ENCODE measurements at regions not wholly inside any gene's neighbourhood (a gene's known extent, or its start where the extent isn't known, plus 50 kb on each side); places are given as distances from the start of the nearest gene placed in this dataset.

DNA sequence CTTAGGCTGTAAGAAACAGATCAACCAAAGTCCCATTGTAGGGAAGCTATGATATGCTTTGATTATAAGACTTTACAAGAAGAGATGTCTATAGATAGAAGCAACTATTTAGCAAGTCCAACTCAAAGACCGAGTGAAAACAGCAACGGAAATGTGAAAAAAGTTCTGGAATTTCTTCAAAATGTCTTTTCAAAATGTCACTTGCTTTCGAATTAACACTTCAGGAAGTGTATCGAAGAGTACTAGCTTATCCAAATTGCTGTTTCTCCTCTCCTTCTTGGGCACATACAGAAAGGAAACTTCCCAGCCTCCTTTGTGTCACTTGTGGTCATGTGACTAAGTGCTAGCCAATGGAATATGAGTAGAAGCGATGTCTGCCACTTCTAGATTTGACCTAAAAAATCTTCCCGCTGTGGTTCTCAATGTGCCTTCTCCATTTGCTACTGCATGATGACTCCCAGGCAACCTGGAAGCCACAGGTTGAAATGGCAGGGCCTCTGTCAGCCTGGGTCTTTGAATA is 89.9 kb downstream of the TSEN15 start:
- ATAC-seq: no peak

DNA sequence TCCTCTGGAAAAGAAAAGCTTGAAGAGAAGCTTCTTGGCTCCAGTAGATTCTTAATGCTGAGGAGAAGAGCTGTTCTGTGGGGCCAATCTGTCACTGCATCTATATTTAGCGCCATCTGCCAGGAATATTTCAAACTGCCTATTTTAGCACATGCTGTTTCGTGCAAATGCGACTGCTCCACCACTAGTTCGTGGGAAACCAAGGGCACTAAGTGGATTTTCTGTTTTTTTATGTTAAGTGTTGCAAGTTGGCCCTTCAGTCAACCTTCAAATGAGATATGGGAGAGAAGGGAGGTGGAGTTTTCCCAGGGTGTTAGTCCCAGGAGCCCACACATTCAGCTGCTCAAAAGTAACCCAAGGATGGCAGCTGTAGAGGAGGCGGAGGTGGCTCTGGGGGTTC is 91.9 kb downstream of the TSEN15 start:
- ATAC-seq: no peak

DNA sequence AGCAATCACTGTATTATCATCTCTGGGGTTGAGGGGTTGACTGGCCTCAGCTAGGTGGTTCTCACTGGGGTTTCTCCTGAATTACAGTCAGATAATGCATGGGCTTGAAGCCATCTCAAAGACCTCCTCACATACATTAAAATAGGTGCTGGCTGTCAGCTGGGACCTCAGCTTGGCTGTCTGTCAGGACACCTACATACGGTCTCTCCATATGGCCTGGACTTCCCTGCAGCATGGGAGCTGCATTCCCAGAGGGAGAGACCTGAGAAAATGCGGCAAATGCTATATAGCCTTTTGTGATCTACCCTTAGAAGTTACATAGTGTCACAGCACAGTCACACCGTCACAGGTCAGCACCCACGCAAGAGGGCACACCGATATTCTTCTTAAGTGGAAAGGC is 93.6 kb downstream of the TSEN15 start:
- ATAC-seq: no peak

DNA sequence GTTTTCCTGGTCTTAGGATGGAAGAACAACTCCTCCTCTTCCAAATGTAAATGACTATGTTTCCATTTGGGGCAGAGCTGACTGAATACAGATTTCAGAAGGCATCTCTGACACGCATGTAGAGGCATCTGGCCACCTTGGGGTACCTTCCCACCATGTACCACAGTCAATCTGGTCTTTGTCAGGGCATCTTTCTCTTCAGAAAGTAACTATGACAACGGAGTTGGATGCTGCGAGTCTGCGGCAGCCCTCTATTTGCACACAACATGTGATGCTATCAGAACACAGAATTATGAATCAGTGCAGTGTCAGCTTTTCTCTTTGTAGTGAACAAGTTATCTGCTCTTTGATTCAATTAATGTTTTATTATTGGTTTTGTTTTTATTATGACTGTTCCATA is 94.7 kb downstream of the TSEN15 start:
- no peak for ATAC-seq

DNA sequence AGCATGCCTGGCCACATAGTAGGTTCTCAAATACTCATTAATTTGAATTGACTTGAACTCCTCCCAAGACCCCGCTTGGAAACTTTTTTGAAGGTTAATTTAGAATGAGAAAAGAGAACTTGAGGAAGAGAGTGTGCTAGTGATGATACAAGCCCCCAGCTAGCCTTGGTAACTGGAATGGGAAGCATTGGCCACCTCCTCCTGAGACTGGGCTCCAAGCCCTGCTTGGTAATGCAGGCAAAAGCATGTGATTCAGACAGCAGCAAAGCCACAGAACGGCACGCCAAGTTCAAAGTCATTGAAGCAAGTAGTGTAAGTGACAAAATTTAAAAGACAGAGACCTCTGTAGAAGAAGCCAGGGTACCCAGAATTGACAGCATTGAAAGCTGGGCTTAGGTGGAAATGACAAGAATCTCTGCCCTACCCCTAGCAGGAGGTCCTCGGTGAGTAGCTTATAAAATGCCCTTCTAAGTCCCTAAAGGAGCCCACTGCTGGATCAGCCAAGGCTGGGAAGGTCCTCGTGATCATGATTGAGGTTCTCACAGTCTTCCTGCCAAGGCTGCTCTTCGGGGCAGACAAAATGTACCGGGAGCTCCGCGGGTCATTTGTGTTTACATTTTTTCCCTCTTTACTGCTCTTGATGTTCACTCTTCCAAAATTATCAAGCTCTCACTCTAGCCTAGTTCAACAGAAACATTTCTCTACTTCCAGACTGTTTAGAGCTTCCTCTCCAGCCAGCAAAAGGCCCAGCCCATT is 99.4 kb downstream of the TSEN15 start:
- ATAC-seq: no peak

DNA sequence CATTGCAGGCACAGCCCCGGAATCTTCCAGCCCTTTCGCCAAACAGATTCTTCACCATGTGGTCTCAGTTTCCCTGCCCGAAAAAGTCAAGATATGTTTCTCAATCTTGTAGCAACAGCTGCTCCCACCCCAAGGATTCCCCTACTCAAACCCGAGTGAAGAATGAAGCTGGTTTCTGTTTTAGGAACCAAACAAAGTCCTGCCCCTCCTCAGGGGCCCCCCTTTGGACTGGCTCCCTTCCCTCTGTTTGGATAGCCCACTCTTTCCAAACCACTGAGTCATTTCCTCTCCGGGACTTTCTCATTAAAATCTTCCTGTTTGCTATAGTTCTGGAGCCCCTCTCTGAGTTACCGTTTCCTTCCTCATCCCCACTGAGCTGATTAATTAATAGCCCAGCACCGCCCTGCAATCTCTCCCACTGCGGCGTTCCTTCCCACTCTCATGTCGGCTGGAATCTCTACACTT is 100.9 kb downstream of the TSEN15 start:
- ATAC-seq: no peak

DNA sequence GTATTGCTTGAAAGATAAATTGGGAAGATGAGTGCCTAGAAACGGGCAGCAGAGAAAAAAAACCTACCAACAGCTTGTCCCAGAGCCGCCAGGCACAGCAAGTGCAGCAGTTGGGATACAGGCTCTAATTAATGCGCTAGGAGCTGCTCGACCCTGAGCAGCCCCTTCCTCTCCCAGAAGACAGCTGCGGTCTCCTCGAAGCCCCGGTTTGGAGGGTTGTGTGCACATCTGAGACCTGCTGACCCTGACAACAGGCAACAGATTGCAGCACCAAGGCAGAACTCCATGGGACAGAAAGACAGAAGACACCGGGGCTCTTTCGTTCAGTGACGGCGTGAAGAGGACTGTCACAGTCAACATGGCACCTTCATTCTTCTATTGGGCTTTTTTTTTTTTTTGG is 101.4 kb downstream of the TSEN15 start:
- no peak for ATAC-seq

DNA sequence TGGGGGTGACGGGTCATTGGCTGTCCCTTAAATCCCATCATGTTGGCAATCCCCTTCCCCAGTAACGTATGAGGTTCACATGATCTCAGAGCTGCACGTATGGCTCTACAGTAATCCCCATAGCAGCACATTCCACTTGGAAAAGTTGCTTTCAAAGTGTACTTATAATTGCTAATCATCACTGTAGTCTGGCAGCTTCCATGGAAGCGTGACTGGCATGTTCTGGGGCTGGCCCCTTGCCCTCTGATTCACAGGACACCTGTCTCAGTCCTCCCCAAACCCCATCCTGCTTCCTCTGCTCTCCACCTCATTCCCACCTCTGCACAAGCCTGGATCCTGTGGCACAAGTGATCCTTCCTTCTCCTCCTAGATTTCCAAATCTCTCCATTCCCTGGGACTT is 102.2 kb downstream of the TSEN15 start:
- no peak for ATAC-seq

DNA sequence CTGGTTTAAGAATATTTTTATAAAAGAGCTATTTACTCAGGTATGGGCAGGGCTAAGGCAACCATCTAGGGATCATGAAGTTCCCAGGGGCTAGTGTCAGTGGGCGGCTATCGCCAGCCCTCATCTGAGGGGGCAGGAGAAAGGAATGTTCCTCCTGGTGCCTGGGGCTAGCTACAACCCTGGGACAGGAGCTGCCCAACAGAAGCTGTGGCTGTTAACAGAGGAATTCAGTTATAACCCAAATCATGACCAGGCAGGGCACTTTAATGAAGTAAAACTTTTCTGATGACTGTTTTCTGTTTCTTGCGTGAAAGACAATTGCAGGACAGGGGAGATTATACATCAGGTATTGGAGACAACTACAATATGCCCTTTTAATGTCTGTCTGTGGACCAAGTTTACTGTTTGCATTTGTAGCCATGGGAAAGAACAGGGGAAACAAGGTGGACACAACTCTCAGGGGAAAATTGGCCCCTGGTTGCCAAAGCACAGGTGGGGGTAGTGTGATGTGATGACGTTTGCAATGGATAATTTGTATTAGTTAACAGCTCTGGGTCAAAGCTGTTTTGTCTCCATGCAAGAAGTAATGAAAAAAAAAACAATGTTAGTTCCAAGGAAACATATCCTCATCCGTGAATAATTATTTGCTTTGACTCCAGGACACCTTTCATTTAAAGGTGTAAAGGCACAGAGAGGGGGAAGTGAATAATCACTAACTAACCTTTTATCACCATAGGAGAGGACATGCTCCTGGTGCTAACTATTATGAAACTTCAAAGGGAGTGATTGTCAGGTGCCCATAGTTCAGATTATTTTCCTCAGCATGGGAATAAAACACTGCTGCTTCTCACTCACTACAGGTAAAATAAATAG is 105.2 kb downstream of the TSEN15 start:
- ATAC-seq: no peak

DNA sequence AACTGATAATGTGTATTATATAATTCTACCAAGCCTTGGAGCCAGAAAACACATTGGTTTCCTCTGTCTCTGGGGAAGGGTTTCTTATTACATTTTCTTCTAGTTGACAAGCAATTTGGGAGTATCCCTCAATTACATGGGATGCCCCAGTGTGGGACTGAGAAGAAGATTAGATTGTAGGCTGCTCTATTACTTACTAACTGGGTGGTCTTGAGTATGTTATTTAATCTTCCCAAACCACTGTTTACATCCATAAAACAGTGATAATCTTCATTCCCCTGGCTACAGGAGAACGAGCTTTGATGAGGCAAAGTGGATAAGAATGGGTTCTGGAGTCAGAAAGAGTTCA is 105.8 kb downstream of the TSEN15 start:
- no peak for ATAC-seq

DNA sequence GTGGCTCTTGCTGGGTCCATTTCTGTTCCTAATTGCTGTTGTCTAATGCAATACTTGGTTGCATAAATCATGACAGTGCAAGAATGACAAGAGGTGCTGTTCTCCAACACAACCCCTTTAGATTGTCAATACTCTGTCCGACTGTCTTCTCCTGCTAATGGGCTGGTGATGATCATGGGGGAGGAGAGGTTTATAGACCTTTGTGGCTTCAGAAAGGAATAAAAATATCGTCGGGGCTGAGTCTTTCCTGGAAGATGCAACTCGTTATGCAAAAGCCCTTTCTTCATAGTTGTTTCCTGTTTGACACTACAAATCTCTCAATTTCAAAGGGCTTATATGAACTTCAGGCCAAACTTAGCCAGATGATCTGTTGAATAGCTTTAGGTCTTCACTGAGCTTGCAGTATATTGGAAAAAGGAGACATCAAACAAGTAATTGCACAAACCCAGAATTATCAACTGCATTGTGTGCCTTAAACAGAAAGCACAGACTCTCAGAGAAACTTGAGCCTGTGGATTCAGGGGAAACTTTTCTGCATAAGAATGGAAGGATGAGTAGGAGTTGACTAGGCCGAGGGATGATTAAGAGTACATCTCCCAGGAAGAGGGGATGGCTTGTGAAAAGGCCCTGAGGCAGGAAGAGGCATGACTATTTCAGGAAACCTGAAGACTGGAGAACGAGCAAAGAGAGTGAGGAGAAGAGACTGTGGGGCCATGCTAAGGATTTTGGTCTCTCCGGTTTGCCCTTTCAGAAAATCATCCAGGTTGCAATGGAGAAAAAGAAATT is 107.6 kb downstream of the TSEN15 start:
- no peak for ATAC-seq

DNA sequence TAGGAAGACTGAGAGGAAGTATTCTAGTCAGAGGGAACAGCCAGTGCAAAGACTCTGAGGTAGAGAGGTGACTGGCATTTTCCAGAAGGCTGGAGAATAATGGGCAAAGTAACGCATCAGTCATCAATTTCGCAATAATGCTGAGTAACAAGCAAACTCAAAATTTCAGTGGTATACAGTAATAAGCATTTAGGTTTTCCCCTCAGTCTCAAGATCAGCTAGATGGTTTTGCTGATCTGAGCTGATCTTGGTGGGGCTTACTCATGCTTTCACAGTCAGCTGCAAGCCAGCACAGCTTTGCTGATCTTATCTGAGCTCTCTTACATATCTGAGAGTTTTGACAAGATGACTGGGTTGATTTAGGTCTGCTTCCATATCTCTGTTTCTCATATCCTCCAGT is 108.7 kb downstream of the TSEN15 start:
- ATAC-seq: peak; percentile 90 to 93

DNA sequence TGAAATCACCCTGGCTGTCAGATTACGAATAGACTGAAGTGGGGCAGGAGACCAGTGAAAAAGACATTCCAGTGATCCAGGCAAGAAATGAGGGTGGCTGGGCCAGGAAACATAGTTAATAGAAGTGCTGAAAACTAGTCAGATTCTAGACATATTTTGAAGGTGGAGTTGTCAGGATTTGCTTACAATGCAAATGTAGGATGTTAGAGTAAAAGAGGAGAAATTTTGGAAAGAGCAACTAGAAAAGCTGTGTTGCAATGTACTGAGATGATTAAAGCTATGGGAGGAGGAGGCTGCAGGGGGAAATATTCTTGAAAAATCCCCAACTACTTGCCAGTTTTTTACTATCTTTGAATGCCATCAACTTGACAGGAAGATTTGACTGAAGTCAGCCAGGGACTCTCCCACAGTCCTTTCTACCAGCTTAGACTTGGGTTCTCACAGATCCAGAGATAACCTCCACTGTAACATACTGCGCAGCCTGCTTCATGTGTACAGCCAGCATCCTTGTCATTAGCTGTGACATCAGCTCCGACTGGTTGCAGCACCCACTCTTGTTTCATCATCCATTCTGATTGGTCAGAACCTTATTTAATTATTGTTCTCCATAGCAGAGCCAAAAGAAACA is 109.7 kb downstream of the TSEN15 start:
- ATAC-seq: peak; percentile 45 to 47

DNA sequence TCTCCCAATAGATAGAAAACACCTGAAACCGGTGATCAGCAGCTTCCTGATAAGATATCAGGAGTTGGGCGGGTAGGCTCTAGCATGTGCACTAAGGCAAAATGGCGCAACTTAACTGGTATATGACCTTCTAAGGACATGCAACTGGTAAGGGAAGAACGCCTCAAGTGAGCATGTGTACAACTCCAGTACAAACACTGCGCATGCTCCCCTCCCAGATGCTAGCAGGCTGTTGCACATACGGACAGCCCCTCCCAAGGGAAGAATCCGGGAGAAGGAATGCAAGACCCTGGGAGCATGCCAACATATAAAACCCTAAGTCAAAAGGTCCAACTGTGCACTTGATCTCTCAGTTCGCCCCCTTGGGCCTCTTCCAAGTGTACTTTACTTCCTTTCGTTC is 110.8 kb downstream of the TSEN15 start:
- no peak for ATAC-seq

DNA sequence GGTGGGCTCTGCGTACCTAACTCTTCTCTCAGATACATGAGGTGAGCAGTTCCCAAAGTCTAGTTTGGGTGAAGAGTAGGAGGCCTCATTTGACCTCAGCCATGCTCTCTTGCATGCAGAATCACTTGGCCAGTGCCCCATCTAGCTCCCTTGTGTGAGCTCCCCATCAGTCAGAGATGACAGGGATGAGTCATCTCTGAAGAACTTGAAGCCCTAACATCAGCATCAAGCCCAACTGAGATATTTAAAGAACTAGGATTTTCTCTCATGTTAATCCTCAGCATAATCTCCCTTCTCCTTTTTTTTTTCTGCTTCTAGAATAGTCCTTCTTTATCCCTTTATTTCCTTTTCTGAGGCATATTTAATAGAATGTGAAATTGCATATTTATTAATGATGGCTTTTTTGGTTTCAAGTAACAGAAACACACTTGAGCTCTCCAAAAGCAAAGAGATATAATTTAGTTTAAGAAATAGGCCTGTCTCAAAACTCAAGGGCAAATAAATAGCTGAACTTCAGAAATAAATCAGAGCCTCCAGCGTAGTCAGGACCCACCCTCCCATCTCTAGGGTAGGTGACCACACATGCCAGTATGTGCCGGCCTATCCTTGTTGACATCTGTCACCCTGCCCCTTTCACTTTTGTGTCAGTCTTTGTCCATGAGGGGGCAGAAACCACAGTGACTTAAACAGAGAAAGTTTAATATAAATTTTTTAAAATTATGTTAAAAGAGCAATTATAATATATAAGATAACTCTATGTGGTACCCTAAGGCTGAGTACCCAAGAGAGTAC is 112.3 kb downstream of the TSEN15 start:
- ATAC-seq: no peak

DNA sequence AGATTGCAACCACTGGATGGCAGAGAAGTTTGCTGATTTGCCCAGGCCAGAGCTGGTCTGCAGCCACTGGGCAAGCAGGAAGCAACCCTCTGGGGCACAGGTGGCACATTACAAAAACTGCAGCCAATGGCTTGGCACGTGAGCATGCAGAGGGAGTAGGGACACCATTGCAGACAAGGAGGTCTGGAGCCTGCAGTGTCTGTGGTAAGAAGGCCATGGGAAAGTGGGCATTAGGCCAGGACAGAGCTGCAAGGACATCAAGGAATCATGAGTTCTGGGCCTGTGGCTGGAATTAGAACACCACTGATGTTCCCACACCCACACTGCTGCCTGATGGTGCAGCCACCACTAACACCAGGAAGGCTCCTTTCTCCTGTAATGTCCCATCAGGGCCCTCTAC is 113.0 kb downstream of the TSEN15 start:
- no peak for ATAC-seq

DNA sequence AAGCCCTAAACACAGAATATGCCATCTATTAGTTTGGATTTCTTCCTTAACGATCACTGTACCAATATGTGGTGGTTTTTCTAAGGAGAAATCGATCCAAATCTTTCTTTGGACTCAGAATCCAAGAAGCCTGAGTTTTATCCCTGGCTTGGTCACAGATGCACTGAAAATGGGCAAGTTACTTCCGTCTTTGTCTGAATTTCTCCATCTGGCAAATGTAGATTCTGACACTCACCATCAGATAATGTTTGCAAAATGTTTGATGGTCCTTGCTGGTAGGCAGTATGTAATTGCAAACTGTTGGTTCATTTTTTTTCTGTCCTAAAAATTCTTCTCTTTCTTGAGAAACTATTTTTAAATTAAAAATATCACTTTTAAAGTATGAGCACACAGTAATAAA is 115.0 kb downstream of the TSEN15 start:
- ATAC-seq: no peak

DNA sequence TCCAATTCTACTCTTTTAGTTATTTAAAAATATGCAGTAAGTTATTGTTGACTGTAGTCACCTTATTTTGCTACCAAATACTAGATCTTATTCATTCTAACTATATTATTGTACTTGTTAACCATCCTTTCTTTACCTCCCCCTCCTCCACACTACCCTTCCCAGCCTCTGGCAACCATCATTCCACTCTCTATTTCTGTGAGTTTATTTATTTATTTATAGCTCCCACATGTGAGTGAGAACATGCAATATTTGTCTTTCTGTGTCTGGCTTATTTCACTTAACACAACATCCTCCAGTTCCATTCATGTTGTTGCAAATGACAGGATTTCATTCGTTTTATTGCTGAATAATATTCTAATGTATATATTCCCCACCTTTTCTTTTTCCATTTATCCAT is 115.8 kb downstream of the TSEN15 start:
- no peak for ATAC-seq

DNA sequence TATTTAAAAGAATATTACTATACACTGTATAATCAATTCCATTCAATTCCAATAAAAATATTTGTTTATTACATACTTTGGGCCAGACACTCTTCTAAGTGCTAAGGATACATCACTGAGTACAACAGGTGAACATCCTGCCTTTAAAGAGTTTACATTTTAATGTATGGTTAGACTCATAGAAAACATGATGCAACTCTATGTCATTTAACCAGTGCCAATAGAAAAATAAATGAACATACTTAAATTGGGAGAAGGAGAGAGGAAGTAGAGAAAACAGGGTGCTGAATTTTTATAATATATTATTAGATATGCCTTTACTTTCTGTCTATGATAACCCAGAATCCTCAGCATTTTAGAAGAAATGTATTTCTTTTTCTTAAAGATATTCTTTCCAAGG is 119.2 kb downstream of the TSEN15 start:
- ATAC-seq: no peak

DNA sequence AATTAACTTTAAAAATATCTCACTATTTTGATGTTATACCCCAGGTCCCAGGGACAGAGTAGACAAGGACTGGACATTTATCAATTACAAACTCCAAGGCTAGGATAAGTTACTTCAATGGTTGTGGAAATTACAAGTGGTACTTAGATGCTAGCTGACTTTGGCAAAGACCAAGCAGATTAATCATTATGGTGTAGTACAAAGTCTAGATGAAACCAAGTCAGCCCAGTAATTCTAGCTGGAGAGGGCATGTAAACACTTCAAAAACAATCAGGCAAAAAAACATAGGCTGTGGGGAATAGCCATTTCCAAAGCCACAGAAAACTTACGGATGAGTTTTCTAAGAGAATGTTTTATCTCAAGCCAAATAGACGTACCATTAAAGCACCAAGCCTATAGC is 124.5 kb downstream of the TSEN15 start:
- no peak for ATAC-seq

DNA sequence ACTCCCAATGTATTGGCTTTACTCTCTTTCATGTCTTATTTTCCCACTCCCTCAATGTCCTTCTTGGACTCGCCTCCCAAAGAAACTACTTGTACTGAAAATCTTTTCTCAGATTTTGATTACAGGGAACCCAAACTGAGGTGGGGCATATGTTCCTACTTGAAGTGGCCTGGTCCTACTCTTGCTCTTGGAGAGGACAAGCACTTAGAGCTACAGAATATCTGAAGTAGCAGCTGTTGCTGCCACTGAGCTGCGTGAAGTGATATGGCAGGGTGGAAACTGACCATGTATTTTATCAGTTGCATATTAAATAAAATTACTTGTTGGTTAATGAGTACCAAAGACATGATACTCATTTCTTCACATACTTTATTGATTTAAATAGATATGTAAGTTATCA is 129.5 kb downstream of the TSEN15 start:
- ATAC-seq: no peak

DNA sequence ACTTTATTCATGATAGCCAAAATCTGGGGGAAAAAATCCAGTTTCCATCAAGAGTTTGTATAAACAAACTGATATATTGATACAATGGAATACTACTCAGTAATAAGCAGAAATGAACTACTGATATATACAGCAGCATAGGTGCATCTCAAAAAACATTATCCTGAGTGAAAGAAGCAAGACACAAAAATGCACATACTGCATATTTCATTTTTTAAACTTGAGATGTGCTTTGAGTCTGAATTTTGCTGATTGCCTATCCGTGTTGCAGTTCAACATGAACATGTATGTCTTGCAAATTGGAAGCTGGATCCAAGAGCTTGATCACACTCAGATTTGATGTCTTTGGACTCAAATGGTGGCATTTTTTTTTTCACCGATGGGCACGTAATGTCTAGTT is 132.4 kb downstream of the TSEN15 start:
- no peak for ATAC-seq
